Lower lobe of right lung (tissue), 2 donors: ENCODE measurements at regions not wholly inside any gene's neighbourhood (a gene's known extent, or its start where the extent isn't known, plus 50 kb on each side); places are given as distances from the start of the nearest gene placed in this dataset.

Source experiments
- ATAC-seq, 2 donors: fragments of 200-7000 bp; cut with Tn5 transposase; one replicate each; pipeline ENCODE4 v1.9.1; 2020 to 2022; ENCODE audit warnings: mild to moderate bottlenecking in 2 of 2, moderate library complexity in 2 of 2
- DNase-seq: peaks from one replicate; pipeline ENCODE4 v3.0.0-alpha.2; 2020
- H3K27ac ChIP-seq: fragments of 200-600 bp; one replicate; pipeline ENCODE4 v1.8.0; 2022
- H3K27me3 ChIP-seq: fragments of 200-600 bp; one replicate; pipeline ENCODE4 v1.8.0; 2022; ENCODE audit warnings: low read depth
- H3K36me3 ChIP-seq: fragments of 200-600 bp; one replicate; pipeline ENCODE4 v1.8.0; 2022; ENCODE audit warnings: mild to moderate bottlenecking
- H3K4me1 ChIP-seq: fragments of 200-600 bp; one replicate; pipeline ENCODE4 v1.8.0; 2022
- H3K4me3 ChIP-seq: fragments of 200-600 bp; one replicate; pipeline ENCODE4 v1.8.0; 2022; ENCODE audit warnings: mild to moderate bottlenecking
- H3K9me3 ChIP-seq: fragments of 200-600 bp; one replicate; pipeline ENCODE4 v1.8.0; 2022
- CTCF ChIP-seq: fragments of 200-600 bp; IDR thresholded peaks from one replicate; pipeline ENCODE4 v1.8.0; 2022; ENCODE audit warnings: antibody characterized with exemption, mild to moderate bottlenecking
- intact Hi-C: fragments of 100-400 bp; cut with DNase I; formaldehyde crosslinking; loops from one replicate; pipeline ENCODE4 v1.11.0; 2022
- donor health status: DM: no; HTN: yes; CAD: no; lungs with severe emphysema.

- H3K4me3 ChIP-seq, result no peak overlapping the region
- no peak overlapping the region for H3K27ac ChIP-seq
- no peak for ATAC-seq
- H3K36me3 ChIP-seq, result no peaks in the 10 kb centered on the region
- TF ChIP-seq CTCF, result no peak
- DNase-seq, result no peak
- intact Hi-C loops, result no loop called here
- peaks cover 9% of the 10 kb centered on the region for H3K27me3 ChIP-seq
- no peaks in the 10 kb centered on the region for H3K4me1 ChIP-seq
- H3K9me3 ChIP-seq, result no peaks in the 10 kb centered on the region
Measured at GRCh38 chr13:94956417-94957110, 244.2 kb upstream of the SOX21 start.

- Histone ChIP-seq H3K4me3 (no peak overlapping the region), H3K9me3 (no peaks in the 10 kb centered on the region), H3K36me3 (no peaks in the 10 kb centered on the region), H3K27me3 (no peaks in the 10 kb centered on the region), H3K4me1 (no peaks in the 10 kb centered on the region), H3K27ac (no peak overlapping the region)
- ATAC-seq (no peak), DNase-seq (no peak)
- TF ChIP-seq CTCF, result no peak
- intact Hi-C loops, result no loop called here
Measured at GRCh38 chr13:94952787-94953186, 240.4 kb upstream of the SOX21 start.

- TF ChIP-seq CTCF, result peak; percentile 21
- ATAC-seq (no peak), DNase-seq (no peak)
- H3K9me3 ChIP-seq, result no peaks in the 10 kb centered on the region
- no peaks in the 10 kb centered on the region for H3K36me3 ChIP-seq
- no peak overlapping the region for H3K27ac ChIP-seq
- intact Hi-C loops, result no loop called here
- H3K4me3 ChIP-seq, result no peak overlapping the region
- H3K4me1 ChIP-seq, result no peaks in the 10 kb centered on the region
- no peaks in the 10 kb centered on the region for H3K27me3 ChIP-seq
Measured at GRCh38 chr13:94950303-94950702, 238.0 kb upstream of the SOX21 start.

- H3K36me3 ChIP-seq, result no peaks in the 10 kb centered on the region
Measured at GRCh38 chr13:94947965-94948371, 235.6 kb upstream of the SOX21 start.

GRCh38 chr13:94947392-94947791, 235.0 kb upstream of the SOX21 start:
- H3K4me3 ChIP-seq, result no peak overlapping the region
- no peak for ATAC-seq
- intact Hi-C loops, result no loop called here

More at GRCh38 chr13:94947965-94948371, 235.6 kb upstream of the SOX21 start:
- no peak for TF ChIP-seq CTCF
- DNase-seq (no peak), ATAC-seq (no peak)
- intact Hi-C loops, result no loop called here
- H3K27ac ChIP-seq, result no peak overlapping the region
- no peaks in the 10 kb centered on the region for H3K9me3 ChIP-seq
- no peaks in the 10 kb centered on the region for H3K4me1 ChIP-seq
- no peak overlapping the region for H3K4me3 ChIP-seq
- H3K27me3 ChIP-seq, result no peaks in the 10 kb centered on the region

More at GRCh38 chr13:94947392-94947791, 235.0 kb upstream of the SOX21 start:
- Histone ChIP-seq H3K27ac (no peak overlapping the region), H3K27me3 (no peaks in the 10 kb centered on the region), H3K4me1 (no peaks in the 10 kb centered on the region), H3K9me3 (no peaks in the 10 kb centered on the region), H3K36me3 (no peaks in the 10 kb centered on the region)
- DNase-seq, result no peak
- TF ChIP-seq CTCF, result no peak
